HCT116 (cell line): ENCODE measurements at regions not wholly inside any gene's neighbourhood (a gene's known extent, or its start where the extent isn't known, plus 50 kb on each side); places are given as distances from the start of the nearest gene placed in this dataset.

Experiments used
- ATAC-seq: fragments of 200-7000 bp; cut with Tn5 transposase; 2 replicates; pipeline ENCODE4 v1.9.1; 2020; ENCODE audit warnings: mild to moderate bottlenecking, moderate library complexity
- BruUV-seq: library from RNA; stranded (reverse); fragments of 400-500 nt; replicated peaks from 2 replicates; lab custom pipeline; 2021; lab: Mats Ljungman, UMichigan
- CTCF ChIA-PET: fragments of 300-600 bp; sonication (Branson Sonifier 250); formaldehyde crosslinking; loops from one replicate; lab custom pipeline; 2021; ENCODE audit warnings: antibody characterized with exemption; lab: Charles Lee
- POLR2A ChIA-PET: fragments of 300-600, 350-600 bp; sonication (Branson Sonifier 250); formaldehyde crosslinking; loops from one replicate; lab custom pipeline; 2021; ENCODE audit warnings: antibody characterized with exemption; lab: Charles Lee
- RAD21 ChIA-PET, 2 experiments: fragments of 300-600 bp; sonication (Branson Sonifier 250); formaldehyde crosslinking; loops; one replicate each; lab custom pipeline; 2023; ENCODE audit warnings: low total read pairs in 2 of 2; ENCODE audit not compliant: uncharacterized antibody in 2 of 2, unreplicated experiment in 2 of 2, low non-redundant PET in 1 of 2; lab: Charles Lee
- DNase-seq: peaks from one replicate; pipeline ENCODE4 v3.0.0-alpha.2; 2010; ENCODE audit warnings: low read depth, low spot score
- H2AFZ ChIP-seq: fragments of 200-600 bp; shearing (Covaris generic), sonication (generic); 2 replicates; pipeline ENCODE4 v1.6.1; 2017; ENCODE audit warnings: low read depth, mixed run types, mixed read lengths, antibody characterized with exemption, low read length; ENCODE audit not compliant: poor library complexity, severe bottlenecking
- H3K27ac ChIP-seq: 2 replicates; pipeline ENCODE4 v1.5.1; 2012; ENCODE audit warnings: low read depth, low read length
- H3K27me3 ChIP-seq: fragments of 200-600 bp; sonication (generic); 2 replicates; pipeline ENCODE4 v1.6.1; 2016; ENCODE audit warnings: mixed run types, low read length, mixed read lengths; ENCODE audit not compliant: insufficient read depth
- H3K36me3 ChIP-seq, 2 experiments: fragments of 200-500 bp in 1 of 2; fragments of 200-600 bp in 1 of 2; sonication (Bioruptor generic) in 1 of 2; sonication (generic) in 1 of 2; 2 replicates each; pipeline versions ENCODE4 v1.5.1 to v1.6.1; 2014 to 2016; ENCODE audit warnings: low read length in 2 of 2, inconsistent platforms in 1 of 2, mixed read lengths in 1 of 2, mixed run types in 1 of 2; ENCODE audit not compliant: insufficient read depth in 2 of 2, control insufficient read depth in 1 of 2
- H3K4me1 ChIP-seq, 2 experiments: fragments of 200-600 bp in 1 of 2; sonication (generic) in 1 of 2; 2 replicates each; pipeline versions ENCODE4 v1.5.1 to v1.6.1; 2012 to 2017; ENCODE audit warnings: low read length in 2 of 2, inconsistent platforms in 1 of 2, mild to moderate bottlenecking in 1 of 2, mixed read lengths in 1 of 2, mixed run types in 1 of 2, moderate library complexity in 1 of 2; ENCODE audit not compliant: insufficient read depth in 2 of 2, control insufficient read depth in 1 of 2
- H3K4me2 ChIP-seq: fragments of 200-600 bp; sonication (generic); 2 replicates; pipeline ENCODE4 v1.6.1; 2017; ENCODE audit warnings: mixed run types, low read length, mixed read lengths
- H3K4me3 ChIP-seq, 2 experiments: fragments of 200-600 bp in 1 of 2; sonication (generic) in 1 of 2; replicated peaks in 1 of 2; 2 replicates each; pipeline ENCODE4 v1.5.1; 2011 to 2016; ENCODE audit warnings: low read length in 2 of 2, control low read depth in 1 of 2, low read depth in 1 of 2, mild to moderate bottlenecking in 1 of 2, mixed read lengths in 1 of 2, mixed run types in 1 of 2
- H3K79me2 ChIP-seq: fragments of 200-600 bp; sonication (generic); 2 replicates; pipeline ENCODE4 v1.6.1; 2017; ENCODE audit warnings: mild to moderate bottlenecking, mixed run types, low read length, moderate library complexity, mixed read lengths; ENCODE audit not compliant: insufficient read depth
- H3K9ac ChIP-seq: fragments of 200-600 bp; sonication (generic); 2 replicates; pipeline ENCODE4 v1.6.1; 2016; ENCODE audit warnings: low read length, mixed read lengths
- H3K9me2 ChIP-seq: fragments of 200-600 bp; sonication (generic), shearing (Covaris generic); 2 replicates; pipeline ENCODE4 v1.6.1; 2017; ENCODE audit warnings: mixed run types, mild to moderate bottlenecking, moderate library complexity; ENCODE audit not compliant: insufficient read depth
- H3K9me3 ChIP-seq, 2 experiments: fragments of 200-500 bp in 1 of 2; fragments of 200-600 bp in 1 of 2; sonication (Bioruptor generic) in 1 of 2; sonication (generic) in 1 of 2; 2 replicates each; pipeline ENCODE4 v1.6.1; 2014 to 2017; ENCODE audit warnings: low read length in 2 of 2, mixed read lengths in 2 of 2, inconsistent platforms in 1 of 2, low read depth in 1 of 2, mild to moderate bottlenecking in 1 of 2, mixed run types in 1 of 2, moderate library complexity in 1 of 2; ENCODE audit not compliant: control insufficient read depth in 1 of 2, insufficient read depth in 1 of 2
- H4K20me1 ChIP-seq: fragments of 200-600 bp; sonication (generic), shearing (Covaris generic); 2 replicates; pipeline ENCODE4 v1.6.1; 2017; ENCODE audit warnings: mixed run types, mild to moderate bottlenecking, moderate library complexity; ENCODE audit not compliant: insufficient read depth
- CTCF ChIP-seq, 3 experiments: fragments of 200-600 bp in 1 of 3; sonication (generic) in 1 of 3; IDR thresholded peaks in 2 of 3; conservative IDR thresholded peaks in 1 of 3; 2 replicates each; pipeline ENCODE4 v1.5.1; 2012 to 2017; ENCODE audit warnings: low read depth in 2 of 3, low read length in 2 of 3, antibody characterized with exemption in 1 of 3, borderline replicate concordance in 1 of 3, control low read depth in 1 of 3, mild to moderate bottlenecking in 1 of 3, mixed read lengths in 1 of 3, mixed run types in 1 of 3, moderate library complexity in 1 of 3; ENCODE audit not compliant: insufficient read depth in 1 of 3
- EGR1 ChIP-seq: IDR thresholded peaks from 2 replicates; pipeline ENCODE4 v1.6.1; 2012; ENCODE audit warnings: low read depth
- EZH2phosphoT487 ChIP-seq: fragments of 200-600 bp; IDR thresholded peaks from 2 replicates; pipeline ENCODE4 v1.6.1; 2018; ENCODE audit warnings: antibody characterized with exemption, borderline replicate concordance
- SIN3A ChIP-seq: IDR thresholded peaks from 2 replicates; pipeline ENCODE4 v1.6.1; 2012; ENCODE audit warnings: low read depth
- SP1 ChIP-seq: IDR thresholded peaks from 2 replicates; pipeline ENCODE4 v1.6.1; 2012; ENCODE audit warnings: low read depth
- SRF ChIP-seq: IDR thresholded peaks from 2 replicates; pipeline ENCODE4 v1.6.1; 2012; ENCODE audit warnings: low read depth
- ZBTB33 ChIP-seq: IDR thresholded peaks from 2 replicates; pipeline ENCODE4 v1.6.1; 2011; ENCODE audit warnings: mild to moderate bottlenecking, low read length, moderate library complexity; ENCODE audit not compliant: insufficient replicate concordance; ENCODE audit errors: extremely low read depth
- ZFX ChIP-seq: fragments of 450-650 bp; IDR thresholded peaks from 2 replicates; pipeline ENCODE4 v1.6.1; 2017
- intact Hi-C: fragments of 100-400 bp; cut with micrococcal nuclease; formaldehyde crosslinking; loops from 2 replicates; pipeline ENCODE4 v1.10.0; 2022

- no TSS peak for BruUV-seq
- no peak for ATAC-seq
- intact Hi-C loops, result no loop called here
- no peak overlapping the region for H3K27ac ChIP-seq
- no peak overlapping the region for H3K4me2 ChIP-seq
- no peak for DNase-seq
- no peak overlapping the region for H3K4me3 ChIP-seq
- no peaks in the 10 kb centered on the region for H3K9me2 ChIP-seq
- H3K36me3 ChIP-seq, result no peaks in the 10 kb centered on the region
- H3K27me3 ChIP-seq, result peaks cover 5% of the 10 kb centered on the region; the same call in 1 of the 2 replicates
- no peaks in the 10 kb centered on the region for H3K79me2 ChIP-seq
- TF ChIP-seq SP1, result no peak
- TF ChIP-seq SIN3A, result no peak
- TF ChIP-seq ZBTB33, result no peak
- no peak for TF ChIP-seq SRF
- TF ChIP-seq EGR1, result no peak
- TF ChIP-seq EZH2phosphoT487, result no peak
- TF ChIP-seq CTCF (IDR thresholded peaks at IDR 0.05 in 2 of 3, conservative IDR thresholded peaks at IDR 0.05 in 1 of 3; ENCODE audit: borderline replicate concordance in 1 of 3, insufficient read depth in 1 of 3, low read depth in 2 of 3, low read length in 2 of 3), result no peak
- no peak for TF ChIP-seq ZFX
- H3K9me3 ChIP-seq, result no peaks in the 10 kb centered on the region
- ChIA-PET RAD21 (no interaction called here), CTCF (no interaction called here), POLR2A (no interaction called here)
- no peaks in the 10 kb centered on the region for H4K20me1 ChIP-seq
- H3K4me1 ChIP-seq, result no peaks in the 10 kb centered on the region
- no peak overlapping the region for H2AFZ ChIP-seq
- H3K9ac ChIP-seq, result no peak overlapping the region
Observed at GRCh38 chr2:122094557-122094956, 339.1 kb downstream of the TSN start.
